Esophagus muscularis mucosa (tissue), 4 donors: ENCODE measurements at regions not wholly inside any gene's neighbourhood (a gene's known extent, or its start where the extent isn't known, plus 50 kb on each side); places are given as distances from the start of the nearest gene placed in this dataset.

ENCODE experiments used
- CTCF ChIP-seq, 3 experiments: fragments of 200-600 bp in 2 of 3; fragments of 450-650 bp in 1 of 3; sonication (generic) in 2 of 3; IDR thresholded peaks; one replicate each; pipeline ENCODE4 v1.5.1; 2017 to 2019; ENCODE audit warnings: antibody characterized with exemption in 3 of 3, mild to moderate bottlenecking in 2 of 3, moderate library complexity in 1 of 3
- EP300 ChIP-seq: sonication (generic); formaldehyde crosslinking; IDR thresholded peaks from one replicate; pipeline ENCODE4 v1.6.1; 2017; ENCODE audit warnings: antibody characterized with exemption
- POLR2A ChIP-seq: fragments of 450-650 bp; IDR thresholded peaks from one replicate; pipeline ENCODE4 v1.6.1; 2017; ENCODE audit warnings: antibody characterized with exemption, moderate library complexity, mild to moderate bottlenecking, low read depth

- TF ChIP-seq POLR2A = no peak
- no peak for TF ChIP-seq CTCF (IDR thresholded peaks at IDR 0.05)
- TF ChIP-seq EP300 = no peak
These were observed 703.8 kb downstream of the MECOM start for GRCh38 chr3:168959731-168960130.
